Transverse colon (tissue), 4 donors: ENCODE measurements at regions not wholly inside any gene's neighbourhood (a gene's known extent, or its start where the extent isn't known, plus 50 kb on each side); places are given as distances from the start of the nearest gene placed in this dataset.

Experiments
- DNase-seq: peaks from one replicate; pipeline ENCODE4 v3.0.0-alpha.2; 2019
- H3K27ac ChIP-seq, 4 donors: fragments of 200-600 bp; sonication (generic); 2 replicates each; pipeline ENCODE4 v1.5.1; 2016 to 2018; ENCODE audit warnings: inconsistent platforms in 4 of 4
- H3K27me3 ChIP-seq: fragments of 200-600 bp; sonication (generic); 2 replicates; pipeline ENCODE4 v1.5.1; 2017; ENCODE audit warnings: inconsistent platforms
- H3K36me3 ChIP-seq, 4 donors: fragments of 200-600 bp; sonication (generic); 2 replicates each; pipeline ENCODE4 v1.5.1; 2017 to 2019; ENCODE audit warnings: inconsistent platforms in 4 of 4
- H3K4me1 ChIP-seq, 4 donors: fragments of 200-600 bp; sonication (generic); 2 replicates each; pipeline ENCODE4 v1.5.1; 2017 to 2020; ENCODE audit warnings: inconsistent platforms in 4 of 4
- H3K4me3 ChIP-seq, 4 donors: fragments of 200-600 bp; sonication (generic); 1 replicate in 1 of 4; 2 replicates in 3 of 4; pipeline versions ENCODE4 v1.5.1 to v1.6.1; 2017 to 2019; ENCODE audit warnings: inconsistent platforms in 4 of 4
- H3K9me3 ChIP-seq, 2 donors: fragments of 200-600 bp; sonication (generic); 2 replicates each; pipeline ENCODE4 v1.5.1; 2017 to 2019; ENCODE audit warnings: inconsistent platforms in 2 of 2
- CTCF ChIP-seq, 5 experiments: fragments of 200-600 bp in 3 of 5; fragments of 450-650 bp in 2 of 5; sonication (generic) in 3 of 5; IDR thresholded peaks; 1 replicate in 2 of 5; 2 replicates in 3 of 5; pipeline ENCODE4 v1.5.1; 2016 to 2017; ENCODE audit warnings: antibody characterized with exemption in 5 of 5, inconsistent platforms in 3 of 5, mild to moderate bottlenecking in 2 of 5, moderate library complexity in 1 of 5
- EP300 ChIP-seq: sonication (generic); formaldehyde crosslinking; IDR thresholded peaks from one replicate; pipeline ENCODE4 v1.6.1; 2017; ENCODE audit warnings: antibody characterized with exemption, low read depth
- POLR2A ChIP-seq: fragments of 450-650 bp; IDR thresholded peaks from one replicate; pipeline ENCODE4 v1.6.1; 2016; ENCODE audit warnings: antibody characterized with exemption, mild to moderate bottlenecking, moderate library complexity
- POLR2AphosphoS5 ChIP-seq, 3 donors: sonication (generic); formaldehyde crosslinking; IDR thresholded peaks; one replicate each; pipeline ENCODE4 v1.6.1; 2016; ENCODE audit warnings: antibody characterized with exemption in 3 of 3
- WGBS, 2 donors: methylation state at CpG; one replicate each; pipeline ENCODE4 v1.1.5; 2018; ENCODE audit warnings: low coverage in 1 of 2; 5-methylcytosine and 5-hydroxymethylcytosine counted together
- in situ Hi-C, 4 donors: fragments of 200-750 bp; cut with MboI; loops; one replicate each; pipeline versions ENCODE4 v1.15.0 to v1.15.1; 2017; ENCODE audit warnings: low sequenced_read_pairs in 3 of 4, low pct_ligation_motif_present in 1 of 4, low pct_unique_long_range_greater_than_20kb in 1 of 4
- intact Hi-C: fragments of 100-400 bp; cut with DNase I; formaldehyde crosslinking; loops from one replicate; pipeline ENCODE4 v1.15.1; 2023; ENCODE audit warnings: low total_unique reads

DNA sequence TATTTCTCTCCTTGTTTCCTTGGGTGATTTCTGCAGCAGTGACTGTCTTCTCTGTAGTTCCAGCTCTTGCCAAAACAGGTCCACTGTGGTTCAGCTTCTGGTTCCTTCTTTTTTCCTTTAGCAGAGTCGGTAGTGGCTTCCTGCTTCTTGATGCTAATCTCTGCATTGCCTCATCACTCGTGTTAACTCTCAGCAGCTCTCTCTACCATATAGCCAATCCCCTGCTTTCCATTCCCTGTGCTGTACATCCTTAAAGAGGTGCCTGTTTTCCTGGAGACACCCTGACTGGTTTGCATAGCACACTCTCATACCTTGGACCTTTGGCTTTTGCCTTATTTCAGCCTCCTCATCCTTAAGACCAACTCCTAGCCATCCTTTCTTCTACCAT lies 191.2 kb upstream of the LNX1 start:
- Histone ChIP-seq H3K9me3 (no peaks in the 10 kb centered on the region), H3K27me3 (no peaks in the 10 kb centered on the region), H3K36me3 (no peaks in the 10 kb centered on the region), H3K4me1 (peaks cover 0 to 4% (median under 1%) of the 10 kb centered on the region in 4 donors), H3K4me3 (no peak overlapping the region), H3K27ac (peak overlapping the region in 3 of 4 donors; percentile 32 to 53 (median 36))
- in situ Hi-C loops = no loop called here
- DNase-seq = no peak
- no peak for TF ChIP-seq POLR2AphosphoS5 (IDR thresholded peaks at IDR 0.05)
- no peak for TF ChIP-seq CTCF (IDR thresholded peaks at IDR 0.05)
- TF ChIP-seq EP300 = no peak
- TF ChIP-seq POLR2A = no peak
- intact Hi-C loops = no loop called here
- 40 to 55% methylated on average over 2 of the region's 2 CpGs for WGBS, 2 donors

GRCh38 chr4:53781629-53782457 lies 190.6 kb upstream of the LNX1 start:
- Histone ChIP-seq H3K27ac (peak overlapping the region in 3 of 4 donors; percentile 36 to 53 (median 38)), H3K4me1 (peaks cover 0 to 4% (median 0%) of the 10 kb centered on the region in 4 donors), H3K27me3 (no peaks in the 10 kb centered on the region), H3K36me3 (no peaks in the 10 kb centered on the region), H3K4me3 (no peak overlapping the region), H3K9me3 (no peaks in the 10 kb centered on the region)
- no peak for DNase-seq
- in situ Hi-C loops = no loop called here
- intact Hi-C loops = no loop called here
- TF ChIP-seq EP300 (no peak), POLR2A (no peak)
- WGBS, 2 donors = 44 to 52% methylated on average over 9 to 10 of the region's 10 CpGs

GRCh38 chr4:53780736-53781400 lies 189.6 kb upstream of the LNX1 start:
- WGBS, 2 donors = 75 to 86% methylated on average over 2 to 4 of the region's 4 CpGs
- no peak for DNase-seq
- H3K9me3 ChIP-seq = no peaks in the 10 kb centered on the region
- H3K36me3 ChIP-seq = no peaks in the 10 kb centered on the region
- H3K4me3 ChIP-seq = no peak overlapping the region
- TF ChIP-seq EP300 (no peak), CTCF (IDR thresholded peaks at IDR 0.05) (no peak), POLR2AphosphoS5 (IDR thresholded peaks at IDR 0.05) (no peak), POLR2A (no peak)
- H3K27me3 ChIP-seq = no peaks in the 10 kb centered on the region
- peak overlapping the region in 3 of 4 donors; percentile 36 to 53 (median 38) for H3K27ac ChIP-seq
- in situ Hi-C loops = no loop called here
- H3K4me1 ChIP-seq = no peaks in the 10 kb centered on the region
- intact Hi-C loops = no loop called here

- H3K9me3 ChIP-seq = no peaks in the 10 kb centered on the region
- H3K27me3 ChIP-seq = no peaks in the 10 kb centered on the region
- intact Hi-C loops (no loop called here), in situ Hi-C loops (no loop called here)
- H3K36me3 ChIP-seq = no peaks in the 10 kb centered on the region
- 77 to 82% methylated on average over 3 of the region's 3 CpGs for WGBS, 2 donors
- H3K27ac ChIP-seq = no peak overlapping the region
- no peak for DNase-seq
- no peak overlapping the region for H3K4me3 ChIP-seq
- H3K4me1 ChIP-seq = no peaks in the 10 kb centered on the region
- no peak for TF ChIP-seq CTCF (IDR thresholded peaks at IDR 0.05)
- TF ChIP-seq POLR2AphosphoS5 (IDR thresholded peaks at IDR 0.05) = no peak
- TF ChIP-seq POLR2A = no peak
- no peak for TF ChIP-seq EP300
Measured at GRCh38 chr4:53779025-53779424, 187.7 kb upstream of the LNX1 start.
